HG02840 (cell line): ENCODE measurements at regions not wholly inside any gene's neighbourhood (a gene's known extent, or its start where the extent isn't known, plus 50 kb on each side); places are given as distances from the start of the nearest gene placed in this dataset.

ENCODE experiments used
- ATAC-seq: cut with Tn5 transposase; IDR thresholded peaks from one replicate; pipeline ENCODE4 v1.9.1; 2021; ENCODE audit warnings: mild to moderate bottlenecking, moderate library complexity, moderate number of reproducible peaks; ENCODE audit not compliant: unreplicated experiment, low FRiP score

- ATAC-seq: no peak
These were observed 70.2 kb downstream of the HRH4 start for GRCh38 chr18:24530630-24531111.

GRCh38 chr18:24534271-24534670, 73.8 kb downstream of the HRH4 start:
- ATAC-seq: no peak

GRCh38 chr18:24534737-24535136, 74.3 kb downstream of the HRH4 start:
- ATAC-seq: no peak

- ATAC-seq: no peak
These were observed 75.3 kb downstream of the HRH4 start for GRCh38 chr18:24535527-24536295.

- ATAC-seq: no peak
These were observed 75.9 kb downstream of the HRH4 start for GRCh38 chr18:24536326-24536725.

- no peak for ATAC-seq
These were observed 76.4 kb downstream of the HRH4 start for GRCh38 chr18:24536834-24537233.

- no peak for ATAC-seq
These were observed 78.2 kb downstream of the HRH4 start for GRCh38 chr18:24538414-24539264.

- no peak for ATAC-seq
These were observed 79.6 kb downstream of the HRH4 start for GRCh38 chr18:24539866-24540617.

GRCh38 chr18:24540896-24541295, 80.5 kb downstream of the HRH4 start:
- no peak for ATAC-seq

GRCh38 chr18:24543086-24543794, 82.8 kb downstream of the HRH4 start:
- no peak for ATAC-seq

GRCh38 chr18:24543795-24544498, 83.5 kb downstream of the HRH4 start:
- ATAC-seq: no peak

GRCh38 chr18:24544949-24545348, 84.5 kb downstream of the HRH4 start:
- no peak for ATAC-seq

- ATAC-seq: no peak
These were observed 85.2 kb downstream of the HRH4 start for GRCh38 chr18:24545651-24546050.

- ATAC-seq: no peak
These were observed 85.9 kb downstream of the HRH4 start for GRCh38 chr18:24546307-24546706.

GRCh38 chr18:24548583-24548982, 88.1 kb downstream of the HRH4 start:
- ATAC-seq: no peak

GRCh38 chr18:24552218-24552617, 91.8 kb downstream of the HRH4 start:
- ATAC-seq: no peak

- no peak for ATAC-seq
These were observed 93.3 kb downstream of the HRH4 start for GRCh38 chr18:24553571-24554285.

- ATAC-seq: no peak
These were observed 98.0 kb downstream of the HRH4 start for GRCh38 chr18:24558403-24558802.

- ATAC-seq: no peak
These were observed 99.1 kb downstream of the HRH4 start for GRCh38 chr18:24559526-24559925.
